ENCODE measurements at regions not wholly inside any gene's neighbourhood (a gene's known extent, or its start where the extent isn't known, plus 50 kb on each side); places are given as distances from the start of the nearest gene placed in this dataset.

DNA sequence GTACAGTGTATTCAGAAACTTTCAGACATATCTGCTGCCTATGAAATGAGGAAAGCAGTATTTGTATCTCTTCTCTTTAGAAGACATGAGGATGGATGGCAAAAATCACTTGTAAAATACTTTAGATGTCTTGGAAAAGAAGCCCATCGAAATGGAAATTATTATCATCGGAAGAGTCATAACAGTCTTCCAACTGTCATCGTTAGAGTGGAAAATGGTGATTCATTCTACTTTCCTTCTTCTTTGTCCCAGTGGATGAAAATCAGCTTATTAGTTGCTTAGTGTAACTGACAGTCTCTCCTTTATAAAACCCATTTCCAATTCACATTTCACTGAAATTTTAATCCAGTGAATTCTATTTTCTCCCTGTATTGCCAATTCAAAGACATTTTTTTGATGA lies 1323.7 kb upstream of the PIK3C3 start:
- TF ChIP-seq, protein P1, sequence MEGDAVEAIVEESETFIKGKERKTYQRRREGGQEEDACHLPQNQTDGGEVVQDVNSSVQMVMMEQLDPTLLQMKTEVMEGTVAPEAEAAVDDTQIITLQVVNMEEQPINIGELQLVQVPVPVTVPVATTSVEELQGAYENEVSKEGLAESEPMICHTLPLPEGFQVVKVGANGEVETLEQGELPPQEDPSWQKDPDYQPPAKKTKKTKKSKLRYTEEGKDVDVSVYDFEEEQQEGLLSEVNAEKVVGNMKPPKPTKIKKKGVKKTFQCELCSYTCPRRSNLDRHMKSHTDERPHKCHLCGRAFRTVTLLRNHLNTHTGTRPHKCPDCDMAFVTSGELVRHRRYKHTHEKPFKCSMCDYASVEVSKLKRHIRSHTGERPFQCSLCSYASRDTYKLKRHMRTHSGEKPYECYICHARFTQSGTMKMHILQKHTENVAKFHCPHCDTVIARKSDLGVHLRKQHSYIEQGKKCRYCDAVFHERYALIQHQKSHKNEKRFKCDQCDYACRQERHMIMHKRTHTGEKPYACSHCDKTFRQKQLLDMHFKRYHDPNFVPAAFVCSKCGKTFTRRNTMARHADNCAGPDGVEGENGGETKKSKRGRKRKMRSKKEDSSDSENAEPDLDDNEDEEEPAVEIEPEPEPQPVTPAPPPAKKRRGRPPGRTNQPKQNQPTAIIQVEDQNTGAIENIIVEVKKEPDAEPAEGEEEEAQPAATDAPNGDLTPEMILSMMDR (IDR thresholded peaks at IDR 0.05; ENCODE audit: low read depth, low read length, poor library complexity, severe bottlenecking), result no peak
- TF ChIP-seq EZH2phosphoT487 (IDR thresholded peaks at IDR 0.05; ENCODE audit: borderline replicate concordance, low read length), result no peak

Data from DOHH2 (cell line).